GM12878 (cell line): ENCODE measurements at regions not wholly inside any gene's neighbourhood (a gene's known extent, or its start where the extent isn't known, plus 50 kb on each side); places are given as distances from the start of the nearest gene placed in this dataset.
"Not testable (repeated sequence)": the region's sequence is repeated elsewhere in the genome, so short reads cannot be mapped to it uniquely, and the experiment has no call there.

Experiments used
- ATAC-seq: fragments of 200-7000 bp; cut with Tn5 transposase; 3 replicates; pipeline ENCODE4 v1.9.1; 2020; ENCODE audit warnings: mild to moderate bottlenecking, moderate library complexity
- BruUV-seq: library from RNA; stranded (reverse); fragments of 400-500 nt; replicated peaks from 2 replicates; lab custom pipeline; 2021; lab: Mats Ljungman, UMichigan
- CTCF ChIA-PET: fragments of 300-600 bp; sonication (Branson Sonifier 250); formaldehyde crosslinking; extraction: SDS; loops from one replicate; lab custom pipeline; 2021; ENCODE audit warnings: inconsistent platforms; lab: Yijun Ruan, JAX
- POLR2A ChIA-PET: fragments of 350-600 bp; formaldehyde crosslinking; extraction: SDS; loops from one replicate; lab custom pipeline; 2021; ENCODE audit warnings: inconsistent platforms; lab: Charles Lee
- RAD21 ChIA-PET: fragments of 300-600 bp; sonication (Branson Sonifier 250); formaldehyde crosslinking; loops from one replicate; lab custom pipeline; 2023; ENCODE audit warnings: antibody characterized with exemption; ENCODE audit not compliant: unreplicated experiment; lab: Charles Lee
- SMC1A ChIA-PET: fragments of 300-600 bp; sonication (Branson Sonifier 250); formaldehyde crosslinking; loops from one replicate; lab custom pipeline; 2023; ENCODE audit not compliant: unreplicated experiment, uncharacterized antibody; lab: Charles Lee
- DNase-seq: peaks from one replicate; pipeline ENCODE4 v3.0.0-alpha.2; 2011; ENCODE audit warnings: low read depth, low spot score
- FAIRE-seq: peaks from 3 replicates; lab custom pipeline; 2011; peaks lifted over from hg19 to GRCh38; lab: Jason Lieb, UNC
- H2AFZ ChIP-seq: 2 replicates; pipeline ENCODE4 v1.6.0; 2011; ENCODE audit warnings: low read depth, low read length, control low read depth; ENCODE audit not compliant: control insufficient read depth
- H3K27ac ChIP-seq: 2 replicates; pipeline ENCODE4 v1.5.1; 2011; ENCODE audit warnings: control low read depth; ENCODE audit not compliant: control insufficient read depth, insufficient read depth
- H3K27me3 ChIP-seq, 2 experiments: replicated peaks in 1 of 2; 2 replicates each; pipeline versions ENCODE4 v1.6.0 to v1.6.1; 2011; ENCODE audit warnings: low read length in 1 of 2; ENCODE audit not compliant: control insufficient read depth in 2 of 2, insufficient read depth in 2 of 2
- H3K36me3 ChIP-seq, 2 experiments: 2 replicates each; pipeline ENCODE4 v1.5.1; 2011; ENCODE audit warnings: low read length in 1 of 2; ENCODE audit not compliant: control insufficient read depth in 2 of 2, insufficient read depth in 2 of 2
- H3K4me1 ChIP-seq: 2 replicates; pipeline ENCODE4 v1.6.1; 2011; ENCODE audit warnings: mild to moderate bottlenecking, low read length, moderate library complexity, mixed read lengths; ENCODE audit not compliant: control insufficient read depth, insufficient read depth
- H3K4me2 ChIP-seq: 2 replicates; pipeline ENCODE4 v1.6.0; 2011; ENCODE audit warnings: control low read depth; ENCODE audit not compliant: control insufficient read depth, insufficient read depth
- H3K4me3 ChIP-seq: fragments of 200-600 bp; sonication (generic); 2 replicates; pipeline ENCODE4 v1.5.1; 2016
- H3K79me2 ChIP-seq: 2 replicates; pipeline ENCODE4 v1.6.0; 2011; ENCODE audit warnings: low read length; ENCODE audit not compliant: control insufficient read depth, insufficient read depth
- H3K9ac ChIP-seq: 2 replicates; pipeline ENCODE4 v1.8.0; 2011; ENCODE audit warnings: low read length, control low read depth, mixed read lengths; ENCODE audit not compliant: control insufficient read depth, insufficient read depth
- H3K9me3 ChIP-seq: replicated peaks from 3 replicates; pipeline ENCODE4 v1.5.1; 2011; ENCODE audit warnings: mild to moderate bottlenecking, low read length; ENCODE audit not compliant: control insufficient read depth, insufficient read depth
- H4K20me1 ChIP-seq: 2 replicates; pipeline ENCODE4 v1.6.0; 2011; ENCODE audit not compliant: control insufficient read depth, insufficient read depth
- NRF1 ChIP-seq: conservative IDR thresholded peaks from 2 replicates; pipeline ENCODE4 v1.6.1; 2011; ENCODE audit warnings: mild to moderate bottlenecking, low read depth, low read length, improper control_type of control experiment
- SRF ChIP-seq, 2 experiments: IDR thresholded peaks; 2 replicates each; pipeline ENCODE4 v1.6.1; 2011; ENCODE audit warnings: low read depth in 2 of 2, low read length in 2 of 2, mild to moderate bottlenecking in 1 of 2, moderate library complexity in 1 of 2
- WGBS: methylation state at CpG from one replicate; pipeline ENCODE4 v1.1.6; 2016; ENCODE audit warnings: low lambda C conversion rate; ENCODE audit not compliant: insufficient replicate concordance, insufficient coverage; ENCODE audit errors: missing lambda C conversion rate; 5-methylcytosine and 5-hydroxymethylcytosine counted together
- in situ Hi-C: fragments of 300-500 bp; cut with MboI; formaldehyde crosslinking; loops from 9 replicates; pipeline ENCODE4 v1.14.3; 2018; ENCODE audit warnings: mixed read lengths
- intact Hi-C: fragments of 100-400 bp; cut with micrococcal nuclease; formaldehyde crosslinking; loops from one replicate; pipeline ENCODE4 v1.14.2; 2022; ENCODE audit not compliant: unreplicated experiment
- TF ChIP-seq, protein P1 (sequence below): fragments of 450-650 bp; IDR thresholded peaks from 2 replicates; pipeline ENCODE4 v1.6.1; 2014; ENCODE audit warnings: mild to moderate bottlenecking

GRCh38 chr20:25867776-25868649, 171.4 kb upstream of the ZNF337 start:
- ChIA-PET RAD21 (no interaction called here), SMC1A (no interaction called here), POLR2A (no interaction called here), CTCF (no interaction called here)
- no peaks in the 10 kb centered on the region for H3K36me3 ChIP-seq
- peak overlapping the region; percentile 68; the same call in 1 of the 2 replicates for H3K4me2 ChIP-seq
- intact Hi-C loops = no loop called here
- WGBS = 36% methylated on average over 46 of the region's 46 CpGs
- BruUV-seq = no TSS peak
- no peak overlapping the region for H3K27ac ChIP-seq
- H3K27me3 ChIP-seq = no peaks in the 10 kb centered on the region; a peak in 2 of 4 replicates
- DNase-seq (no peak), ATAC-seq (peak; percentile 46; the same call in 1 of the 3 replicates)
- H4K20me1 ChIP-seq = no peaks in the 10 kb centered on the region
- H2AFZ ChIP-seq = peak overlapping the region; percentile 69
- in situ Hi-C loops = no loop called here
- TF ChIP-seq, protein P1, sequence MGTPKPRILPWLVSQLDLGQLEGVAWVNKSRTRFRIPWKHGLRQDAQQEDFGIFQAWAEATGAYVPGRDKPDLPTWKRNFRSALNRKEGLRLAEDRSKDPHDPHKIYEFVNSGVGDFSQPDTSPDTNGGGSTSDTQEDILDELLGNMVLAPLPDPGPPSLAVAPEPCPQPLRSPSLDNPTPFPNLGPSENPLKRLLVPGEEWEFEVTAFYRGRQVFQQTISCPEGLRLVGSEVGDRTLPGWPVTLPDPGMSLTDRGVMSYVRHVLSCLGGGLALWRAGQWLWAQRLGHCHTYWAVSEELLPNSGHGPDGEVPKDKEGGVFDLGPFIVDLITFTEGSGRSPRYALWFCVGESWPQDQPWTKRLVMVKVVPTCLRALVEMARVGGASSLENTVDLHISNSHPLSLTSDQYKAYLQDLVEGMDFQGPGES = no peak
- TF ChIP-seq NRF1 = peak; percentile 19; the same call in 1 of the 2 replicates
- no peak for TF ChIP-seq SRF (IDR thresholded peaks at IDR 0.05; ENCODE audit: low read depth in 2 of 2, low read length in 2 of 2)
- TF ChIP-seq, all 136 proteins: peak for 1
- Histone ChIP-seq H3K9ac (no peak overlapping the region), H3K4me3 (peak overlapping the region; percentile 34; the same call in 1 of the 2 replicates), H3K79me2 (no peaks in the 10 kb centered on the region), H3K9me3 (no peaks in the 10 kb centered on the region), H3K4me1 (no peaks in the 10 kb centered on the region)
- no peak for FAIRE-seq

GRCh38 chr20:25867015-25867775, 170.5 kb upstream of the ZNF337 start:
- H3K9me3 ChIP-seq, intact Hi-C loops, CTCF ChIA-PET, H3K36me3 ChIP-seq, FAIRE-seq, BruUV-seq, H3K27ac ChIP-seq, H3K4me1 ChIP-seq, H3K4me3 ChIP-seq, H3K9ac ChIP-seq, H3K27me3 ChIP-seq, H3K4me2 ChIP-seq, H3K79me2 ChIP-seq, DNase-seq, RAD21 ChIA-PET, H4K20me1 ChIP-seq, ATAC-seq, SMC1A ChIA-PET, POLR2A ChIA-PET, H2AFZ ChIP-seq, in situ Hi-C loops: not testable (repeated sequence)
- 71% methylated on average over 30 of the region's 35 CpGs for WGBS
